HFFc6 (cell line): ENCODE measurements at regions not wholly inside any gene's neighbourhood (a gene's known extent, or its start where the extent isn't known, plus 50 kb on each side); places are given as distances from the start of the nearest gene placed in this dataset.

Experiments
- DNase-seq: peaks from one replicate; pipeline ENCODE4 v3.0.0-alpha.2; 2018
- H3K27ac Mint-ChIP-seq: 2 replicates; pipeline ENCODE4 v1.8.0; 2020; ENCODE audit warnings: mild to moderate bottlenecking, mixed read lengths
- H3K27me3 Mint-ChIP-seq: 2 replicates; pipeline ENCODE4 v1.8.0; 2021; ENCODE audit warnings: mild to moderate bottlenecking, moderate library complexity, mixed read lengths; ENCODE audit not compliant: insufficient read depth
- H3K36me3 Mint-ChIP-seq: 2 replicates; pipeline ENCODE4 v1.8.0; 2021; ENCODE audit warnings: low read depth, mixed read lengths
- H3K4me1 Mint-ChIP-seq: 2 replicates; pipeline ENCODE4 v1.8.0; 2020; ENCODE audit warnings: low read depth, mixed read lengths
- H3K4me3 Mint-ChIP-seq: 2 replicates; pipeline ENCODE4 v1.8.0; 2020; ENCODE audit warnings: mild to moderate bottlenecking, moderate library complexity, mixed read lengths
- H3K9me3 Mint-ChIP-seq: 2 replicates; pipeline ENCODE4 v1.8.0; 2020; ENCODE audit warnings: mild to moderate bottlenecking, mixed read lengths
- CTCF ChIP-seq: fragments of 200-600 bp; sonication (generic); IDR thresholded peaks from 2 replicates; pipeline ENCODE4 v1.5.0; 2021; ENCODE audit warnings: antibody characterized with exemption, mild to moderate bottlenecking

DNA sequence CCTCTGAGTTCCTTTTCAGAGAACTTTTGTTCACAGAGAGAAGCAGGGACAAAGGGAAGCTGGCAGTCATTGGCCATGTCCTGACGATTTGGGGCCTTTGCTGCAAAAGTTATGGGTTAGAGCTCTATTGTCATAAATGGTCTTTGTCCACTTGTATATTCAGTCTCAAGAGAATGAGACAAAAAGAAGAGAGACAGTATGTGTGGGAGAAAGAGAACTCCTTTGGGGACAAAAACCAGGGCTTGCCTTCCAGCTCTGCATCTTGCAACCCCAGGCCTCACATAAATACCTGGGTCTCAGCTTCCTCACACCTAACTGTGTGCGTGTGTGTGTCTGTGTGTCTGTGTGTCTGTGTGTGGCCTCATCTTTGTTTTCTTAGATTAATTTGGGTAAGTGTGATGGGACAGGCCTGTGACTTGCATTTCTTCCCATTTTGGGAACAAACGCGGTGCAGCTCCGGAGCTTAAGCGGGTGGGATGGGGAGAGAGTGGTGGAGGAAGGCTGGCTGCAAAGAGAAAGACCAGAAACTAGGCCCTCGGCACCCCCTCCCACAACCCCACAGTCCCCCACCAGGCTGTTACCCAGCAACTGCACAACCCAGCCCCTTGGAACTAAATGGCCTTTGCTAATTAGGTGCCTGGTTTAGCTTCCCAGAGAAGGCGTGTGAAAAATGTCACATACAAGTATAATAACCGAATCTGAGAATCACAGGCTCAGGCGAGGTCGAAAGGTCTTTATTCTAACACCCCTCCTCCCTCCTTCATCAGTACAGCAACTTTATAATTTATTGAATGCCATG, 376.9 kb downstream of the CDK5RAP2 start:
- H3K4me1 Mint-ChIP-seq = no peaks in the 10 kb centered on the region
- H3K27ac Mint-ChIP-seq = no peak overlapping the region
- peaks cover 28% of the 10 kb centered on the region for H3K9me3 Mint-ChIP-seq
- H3K27me3 Mint-ChIP-seq = no peaks in the 10 kb centered on the region; the same call in 1 of the 2 replicates
- no peak for DNase-seq
- H3K4me3 Mint-ChIP-seq = no peak overlapping the region
- TF ChIP-seq CTCF = no peak
- H3K36me3 Mint-ChIP-seq = no peaks in the 10 kb centered on the region

DNA sequence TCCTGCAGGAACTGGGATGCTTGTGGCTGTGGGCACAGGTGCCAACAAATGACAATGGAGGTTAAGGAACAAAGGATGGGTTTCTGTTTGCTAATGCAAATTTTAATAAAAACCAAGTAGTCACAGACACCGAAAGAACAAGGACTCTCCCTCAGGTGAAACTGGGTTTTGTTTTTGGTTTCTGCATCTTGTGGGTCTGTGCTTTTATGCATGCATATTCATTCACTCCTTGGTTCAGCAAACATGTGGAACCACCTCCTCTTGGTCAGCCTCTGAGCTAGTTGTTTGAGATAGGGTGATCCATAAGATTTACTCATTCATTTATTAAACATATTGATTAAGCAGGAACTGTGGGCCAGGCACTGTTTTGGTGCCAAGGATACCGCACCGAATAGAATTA, 381.9 kb downstream of the CDK5RAP2 start:
- no peaks in the 10 kb centered on the region; the same call in none of the 2 replicates for H3K27me3 Mint-ChIP-seq
- no peak overlapping the region for H3K27ac Mint-ChIP-seq
- H3K36me3 Mint-ChIP-seq = no peaks in the 10 kb centered on the region
- no peak overlapping the region for H3K4me3 Mint-ChIP-seq
- peaks cover 31% of the 10 kb centered on the region for H3K9me3 Mint-ChIP-seq
- TF ChIP-seq CTCF = no peak
- H3K4me1 Mint-ChIP-seq = no peaks in the 10 kb centered on the region
- no peak for DNase-seq

GRCh38 chr9:120197605-120198004, 382.4 kb downstream of the CDK5RAP2 start:
- no peak for DNase-seq
- Mint-ChIP-seq H3K4me3 (no peak overlapping the region), H3K9me3 (peaks cover 29% of the 10 kb centered on the region), H3K36me3 (no peaks in the 10 kb centered on the region), H3K27me3 (no peaks in the 10 kb centered on the region; the same call in none of the 2 replicates), H3K4me1 (no peaks in the 10 kb centered on the region), H3K27ac (no peak overlapping the region)
- no peak for TF ChIP-seq CTCF

DNA sequence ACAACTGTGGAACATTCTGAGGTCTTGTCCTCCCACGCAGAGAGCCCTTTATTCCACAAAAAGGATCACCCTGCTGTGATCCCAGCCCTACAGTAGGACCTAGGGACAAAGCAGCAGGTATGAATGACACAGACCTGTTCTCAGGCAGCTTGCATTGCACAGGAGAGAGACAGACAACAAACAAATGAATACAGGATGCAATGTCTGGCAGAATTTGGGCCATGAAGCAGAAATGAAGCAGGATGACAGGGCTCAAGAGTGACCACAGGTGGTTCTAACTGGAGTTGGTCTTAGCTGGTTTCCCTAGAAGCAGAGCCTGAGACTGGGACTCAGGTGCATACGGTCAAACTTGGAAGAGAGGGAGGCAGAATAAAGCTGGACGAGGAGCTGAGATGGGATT, 388.8 kb downstream of the CDK5RAP2 start:
- no peak overlapping the region for H3K4me3 Mint-ChIP-seq
- 0 out of 2 replicates have a peak, but pooled peaks cover 1% of the 10 kb centered on the region for H3K27me3 Mint-ChIP-seq
- no peak for DNase-seq
- no peaks in the 10 kb centered on the region; the same call in 1 of the 2 replicates for H3K36me3 Mint-ChIP-seq
- TF ChIP-seq CTCF = no peak
- peaks cover 27% of the 10 kb centered on the region for H3K9me3 Mint-ChIP-seq
- H3K27ac Mint-ChIP-seq = no peak overlapping the region
- no peaks in the 10 kb centered on the region for H3K4me1 Mint-ChIP-seq

DNA sequence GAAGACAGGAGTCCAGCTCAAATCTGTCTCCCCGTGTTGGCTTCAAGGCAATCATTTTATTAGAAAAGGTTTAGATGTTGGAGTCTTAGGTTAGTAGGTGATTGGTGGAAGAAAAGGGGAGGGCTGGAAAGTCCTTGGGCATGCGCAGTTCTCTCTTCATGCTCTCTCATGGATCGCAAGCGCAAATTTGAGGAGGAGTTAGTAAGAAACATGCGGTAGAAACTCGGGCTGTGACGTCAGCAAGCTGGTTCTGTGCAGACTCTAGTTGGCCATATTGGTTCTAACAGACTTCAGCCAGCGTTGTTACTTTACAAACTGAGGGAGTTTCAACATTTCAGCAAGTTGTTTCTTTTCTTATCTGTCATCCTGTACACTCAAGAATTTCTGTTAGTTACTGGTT, 392.2 kb downstream of the CDK5RAP2 start:
- H3K9me3 Mint-ChIP-seq = peaks cover 39% of the 10 kb centered on the region
- H3K4me3 Mint-ChIP-seq = no peak overlapping the region
- no peak for TF ChIP-seq CTCF
- H3K4me1 Mint-ChIP-seq = no peaks in the 10 kb centered on the region
- DNase-seq = no peak
- no peaks in the 10 kb centered on the region; the same call in 1 of the 2 replicates for H3K36me3 Mint-ChIP-seq
- 0 out of 2 replicates have a peak, but pooled peaks cover 1% of the 10 kb centered on the region for H3K27me3 Mint-ChIP-seq
- no peak overlapping the region for H3K27ac Mint-ChIP-seq
